GM19438 (cell line): ENCODE measurements at regions not wholly inside any gene's neighbourhood (a gene's known extent, or its start where the extent isn't known, plus 50 kb on each side); places are given as distances from the start of the nearest gene placed in this dataset.
A peak's percentile ranks its signal among the peaks of the same experiment; 100 is the strongest.
"Not testable (repeated sequence)": the region's sequence is repeated elsewhere in the genome, so short reads cannot be mapped to it uniquely, and the experiment has no call there.

ENCODE experiments used
- ATAC-seq: cut with Tn5 transposase; IDR thresholded peaks from one replicate; pipeline ENCODE4 v1.9.1; 2021; ENCODE audit warnings: low read depth; ENCODE audit not compliant: unreplicated experiment

DNA sequence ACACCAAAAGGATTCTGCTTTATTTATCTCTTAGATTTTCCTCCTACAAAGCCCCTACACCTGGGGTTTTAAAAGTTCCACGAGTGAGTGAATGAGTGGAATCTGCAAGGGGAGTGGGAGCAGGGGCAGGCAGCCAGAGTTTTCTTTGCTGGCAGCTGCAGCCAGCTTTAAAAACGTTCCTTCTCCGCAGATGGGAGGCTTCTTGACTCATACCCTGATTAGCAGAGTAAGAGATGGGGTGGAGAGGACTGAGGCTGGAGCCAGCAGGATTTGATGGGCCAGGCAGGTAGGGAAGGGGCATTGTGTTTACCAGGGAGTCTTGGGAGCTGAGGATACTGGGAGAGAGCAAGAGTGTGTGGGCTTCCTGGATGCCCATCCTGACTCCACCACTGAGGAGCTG lies 99.6 kb upstream of the TNP1 start:
- ATAC-seq: no peak

DNA sequence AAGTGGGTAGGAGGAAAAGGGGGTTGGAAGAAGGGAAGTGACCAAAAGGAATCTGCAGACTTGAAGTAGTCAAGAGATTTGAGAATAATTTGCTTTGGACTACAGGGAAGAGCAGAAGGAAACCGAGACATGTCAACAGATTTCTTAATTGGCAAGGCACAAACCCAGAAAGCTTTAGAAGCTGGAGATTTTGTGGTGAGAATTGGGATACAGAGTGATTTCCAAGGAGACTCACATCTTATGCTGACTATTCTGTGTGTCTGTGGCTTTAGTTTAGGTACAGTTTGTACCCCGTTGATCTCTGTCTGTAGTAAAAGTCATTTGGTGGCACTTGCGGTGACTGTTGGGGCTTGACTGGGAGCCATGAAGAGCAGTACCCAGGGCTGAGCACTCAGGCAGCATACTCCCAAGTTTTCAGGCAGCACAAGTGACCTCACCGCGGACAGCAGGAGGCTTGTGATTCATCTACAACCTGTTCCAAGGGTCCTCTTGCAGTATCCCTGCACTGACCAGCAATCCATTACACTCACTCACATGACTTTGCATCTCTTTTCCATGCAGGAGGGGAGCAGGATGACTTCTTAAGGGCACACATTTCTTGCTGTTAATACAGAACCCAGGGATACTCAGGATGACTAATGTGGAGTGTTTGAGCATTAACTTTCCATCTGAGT lies 97.1 kb upstream of the TNP1 start:
- no peak for ATAC-seq

GRCh38 chr2:216951171-216951570 lies 91.3 kb upstream of the TNP1 start:
- ATAC-seq: no peak

DNA sequence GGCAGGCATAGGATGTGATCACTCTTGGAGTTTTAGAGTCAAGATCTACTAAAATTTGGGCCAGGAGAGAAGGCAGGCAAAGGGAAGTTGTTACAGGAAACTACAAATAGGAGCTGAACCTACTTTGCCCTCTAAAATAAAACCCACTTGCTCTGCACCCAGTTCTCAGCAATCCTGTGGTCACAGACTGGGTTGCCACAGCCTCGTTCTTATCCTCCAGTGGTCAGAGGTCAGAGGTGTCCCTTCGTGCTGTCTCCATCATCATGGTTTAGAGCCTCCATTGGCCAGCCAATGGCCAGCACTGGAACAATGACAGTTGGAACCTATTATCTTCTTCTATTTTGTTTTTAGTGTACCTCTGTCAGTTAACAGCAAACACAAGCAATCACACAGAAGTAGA lies 90.7 kb upstream of the TNP1 start:
- ATAC-seq: peak; percentile 22

GRCh38 chr2:216949700-216950413 lies 90.0 kb upstream of the TNP1 start:
- ATAC-seq: peak; percentile 84

DNA sequence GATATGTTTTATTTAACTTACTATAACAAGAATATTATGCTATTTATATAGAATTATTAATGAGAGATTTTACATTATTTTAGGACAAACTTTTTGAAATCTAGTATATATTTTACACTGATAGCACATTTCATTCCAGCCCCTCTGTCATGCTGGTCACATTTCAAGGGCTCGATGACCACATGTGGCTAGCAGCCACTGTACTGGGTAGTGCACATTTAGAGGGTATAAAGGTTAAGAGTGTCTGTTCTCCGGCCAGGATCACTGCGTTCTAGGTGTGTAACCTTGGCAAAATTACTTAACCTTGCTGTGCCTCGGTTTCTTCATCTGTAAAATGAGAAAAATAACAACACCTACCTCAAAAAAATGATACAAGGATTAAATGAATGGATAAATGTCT lies 87.2 kb upstream of the TNP1 start:
- no peak for ATAC-seq

GRCh38 chr2:216944733-216945132 lies 84.9 kb upstream of the TNP1 start:
- no peak for ATAC-seq

GRCh38 chr2:216943109-216943508 lies 83.2 kb upstream of the TNP1 start:
- ATAC-seq: no peak

DNA sequence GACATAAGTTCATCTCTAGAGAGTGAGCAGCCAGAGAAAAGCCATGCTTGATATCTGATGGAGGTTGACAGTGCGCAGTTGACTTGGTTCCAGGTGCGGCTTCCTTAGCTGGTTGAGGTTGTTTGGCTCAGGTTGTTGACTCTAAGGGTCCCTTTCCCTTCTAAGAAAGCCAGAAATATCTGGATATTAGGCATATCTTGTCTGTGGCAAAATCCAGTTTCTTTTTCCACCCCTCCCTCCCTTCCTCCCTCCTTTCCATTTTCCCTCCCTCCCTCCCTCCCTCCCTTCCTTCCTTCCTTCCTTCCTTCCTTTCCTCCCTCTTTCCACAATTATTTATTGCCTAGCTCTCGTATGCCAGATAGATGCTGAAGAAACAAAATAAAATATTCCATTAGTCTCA lies 82.6 kb upstream of the TNP1 start:
- ATAC-seq: no peak

GRCh38 chr2:216942016-216942415 lies 82.2 kb upstream of the TNP1 start:
- no peak for ATAC-seq

DNA sequence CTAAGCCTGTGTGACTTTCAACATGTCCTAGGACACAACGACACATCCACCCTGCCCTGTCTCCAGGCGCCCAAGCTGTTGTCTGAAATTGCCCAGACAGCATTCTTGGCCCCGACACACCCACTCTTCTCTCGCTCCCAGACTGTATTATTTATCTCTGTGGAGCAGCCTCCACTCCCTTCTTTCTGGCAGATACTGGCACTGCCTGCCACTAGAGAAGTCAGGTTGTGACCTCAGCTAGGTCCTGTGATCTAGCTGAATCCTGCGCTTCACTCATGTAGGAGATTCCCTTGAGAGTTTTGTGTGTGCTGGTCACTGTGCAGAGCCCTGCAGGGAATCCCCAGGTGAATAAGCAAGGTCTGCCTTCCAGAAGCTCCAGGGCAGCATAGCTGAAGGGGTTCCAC lies 77.1 kb upstream of the TNP1 start:
- ATAC-seq: no peak

DNA sequence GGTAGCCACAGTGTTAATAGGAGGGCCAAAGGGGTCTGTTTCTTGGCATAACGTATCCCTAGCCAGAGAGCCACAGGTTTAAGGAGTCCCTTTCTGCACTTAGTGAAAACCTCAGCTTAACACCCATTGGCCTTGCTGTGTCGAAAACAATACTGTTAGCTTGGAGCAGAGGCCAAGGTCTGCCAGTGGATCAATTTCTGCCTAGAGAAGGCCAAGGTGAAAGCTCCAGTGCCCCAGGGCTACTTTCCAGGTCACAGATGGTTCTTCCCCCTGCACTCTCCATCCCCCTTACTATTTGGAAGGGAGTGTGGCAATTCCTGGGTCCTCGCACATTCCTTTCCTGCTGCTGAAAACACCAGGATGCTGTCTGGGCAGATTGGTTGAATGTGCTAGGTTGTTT lies 74.8 kb upstream of the TNP1 start:
- no peak for ATAC-seq

DNA sequence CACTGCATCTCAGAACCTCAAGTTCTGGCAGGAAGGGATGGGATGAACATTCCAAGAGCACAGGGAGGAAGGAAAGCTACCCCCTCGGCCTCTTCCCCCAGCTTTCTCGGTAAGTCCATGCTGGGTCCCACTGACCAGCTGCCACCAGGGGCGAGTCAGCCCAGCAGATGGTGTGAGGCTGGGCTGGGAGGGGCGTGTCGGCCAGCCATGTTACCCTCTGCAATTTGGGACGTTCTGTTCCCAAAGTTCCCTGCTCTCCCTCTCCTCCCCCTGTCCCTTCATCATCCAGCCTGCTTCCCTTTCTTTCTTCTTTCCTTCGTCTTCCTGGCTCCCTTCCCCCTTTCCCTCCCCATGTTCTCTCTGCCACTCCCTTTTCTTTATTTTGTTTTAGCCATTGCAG lies 74.3 kb upstream of the TNP1 start:
- no peak for ATAC-seq

- ATAC-seq: no peak
These were observed 73.1 kb upstream of the TNP1 start for GRCh38 chr2:216932863-216933548.

DNA sequence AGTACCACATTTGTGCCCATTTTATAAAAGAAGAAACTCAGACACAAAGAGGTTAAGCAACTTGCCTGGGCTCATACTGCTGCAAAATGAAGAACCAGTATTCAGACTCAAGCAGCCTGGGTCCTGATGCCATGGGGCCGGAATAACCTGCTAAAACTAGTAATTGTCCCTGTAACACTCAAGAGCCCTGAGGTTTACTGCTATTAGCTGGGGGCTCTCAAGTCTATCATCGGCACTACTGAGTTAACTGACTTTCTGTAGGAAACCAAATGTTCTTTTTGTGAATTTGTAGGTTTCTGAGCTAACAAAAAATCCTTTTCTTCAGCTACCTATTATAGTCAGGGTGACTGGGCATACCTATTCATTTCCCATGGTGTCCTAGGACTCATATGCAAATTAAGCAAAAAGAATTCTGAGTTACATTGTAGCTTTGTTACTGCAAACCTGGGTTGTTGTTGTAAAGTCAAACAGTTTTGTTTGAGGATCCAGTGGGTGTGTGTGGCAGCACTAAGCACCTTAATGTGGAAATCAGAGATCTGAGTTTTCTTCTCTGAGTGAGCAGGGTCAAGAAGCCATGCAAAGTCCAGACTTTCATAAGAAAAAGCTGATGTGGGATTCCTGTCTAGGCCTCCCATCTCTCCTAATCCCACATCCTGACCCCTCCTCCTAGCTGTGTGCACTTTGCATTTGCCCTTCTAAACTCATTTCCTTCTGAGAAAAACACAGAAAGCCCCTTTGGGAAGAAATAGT lies 72.4 kb upstream of the TNP1 start:
- no peak for ATAC-seq

DNA sequence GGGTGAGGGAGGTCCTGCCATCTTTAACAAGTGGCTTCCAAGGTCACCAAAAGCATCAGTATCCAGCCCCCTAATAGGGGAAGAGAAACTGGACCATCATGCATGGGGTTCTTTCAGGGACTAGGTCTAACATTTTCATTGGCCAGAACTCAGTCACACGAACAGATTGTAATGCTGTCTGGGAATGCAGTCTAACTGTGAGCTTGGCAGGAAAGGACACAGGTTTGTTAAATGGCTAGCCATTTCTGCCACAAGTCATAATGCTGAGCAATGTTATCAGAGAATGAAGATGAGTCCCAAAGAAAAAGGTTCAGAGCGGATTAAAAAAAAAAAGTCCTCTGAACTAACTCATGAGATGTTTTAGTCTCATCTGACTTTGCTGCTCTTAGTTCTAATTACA lies 70.9 kb upstream of the TNP1 start:
- ATAC-seq: no peak

DNA sequence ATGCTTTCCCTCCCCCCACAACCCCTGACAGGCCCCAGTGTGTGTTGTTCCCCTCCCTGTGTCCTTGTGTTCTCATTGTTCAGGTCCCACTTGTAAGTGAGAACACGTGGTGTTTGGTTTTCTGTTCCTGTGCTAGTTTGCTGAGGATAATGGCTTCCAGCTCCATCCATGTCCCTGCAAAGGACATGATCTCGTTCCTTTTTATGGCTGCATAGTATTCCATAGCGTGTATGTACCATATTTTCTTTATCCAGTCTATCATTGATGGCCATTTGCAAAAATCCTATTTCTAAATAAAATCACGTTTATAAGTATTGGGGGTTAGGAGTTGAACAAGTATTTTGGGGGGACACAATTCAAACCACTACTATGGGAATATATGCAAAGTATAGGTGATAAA lies 69.5 kb upstream of the TNP1 start:
- ATAC-seq: not testable (repeated sequence)

DNA sequence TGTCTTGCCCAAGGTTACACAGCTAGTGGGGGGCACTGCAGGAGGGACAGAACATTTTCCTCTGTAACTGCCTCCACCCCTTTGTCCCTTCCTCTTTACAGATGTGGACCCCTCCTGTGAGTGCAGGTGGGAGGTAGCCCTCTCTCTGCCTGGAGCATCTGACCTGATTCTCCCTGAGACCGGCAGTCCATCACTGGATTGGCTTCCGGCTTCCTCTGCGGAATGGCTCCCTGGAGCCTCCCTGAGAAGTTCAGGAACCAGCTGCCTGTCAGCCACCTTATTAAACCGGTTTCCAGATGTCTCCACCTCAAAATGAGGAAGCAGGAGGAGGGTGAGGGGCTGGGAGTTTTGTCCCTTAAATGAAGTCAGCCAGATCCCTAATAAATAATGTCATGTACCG lies 67.3 kb upstream of the TNP1 start:
- no peak for ATAC-seq

- no peak for ATAC-seq
These were observed 65.9 kb upstream of the TNP1 start for GRCh38 chr2:216925636-216926366.

GRCh38 chr2:216925006-216925405 lies 65.1 kb upstream of the TNP1 start:
- no peak for ATAC-seq

GRCh38 chr2:216923706-216924105 lies 63.8 kb upstream of the TNP1 start:
- no peak for ATAC-seq
